Brain pericyte (primary cell): ENCODE measurements at regions not wholly inside any gene's neighbourhood (a gene's known extent, or its start where the extent isn't known, plus 50 kb on each side); places are given as distances from the start of the nearest gene placed in this dataset.
"Not testable (repeated sequence)": the region's sequence is repeated elsewhere in the genome, so short reads cannot be mapped to it uniquely, and the experiment has no call there.

ENCODE experiments used
- DNase-seq: peaks from one replicate; pipeline ENCODE4 v3.0.0-alpha.2; 2012; ENCODE audit warnings: low read depth, low spot score

DNA sequence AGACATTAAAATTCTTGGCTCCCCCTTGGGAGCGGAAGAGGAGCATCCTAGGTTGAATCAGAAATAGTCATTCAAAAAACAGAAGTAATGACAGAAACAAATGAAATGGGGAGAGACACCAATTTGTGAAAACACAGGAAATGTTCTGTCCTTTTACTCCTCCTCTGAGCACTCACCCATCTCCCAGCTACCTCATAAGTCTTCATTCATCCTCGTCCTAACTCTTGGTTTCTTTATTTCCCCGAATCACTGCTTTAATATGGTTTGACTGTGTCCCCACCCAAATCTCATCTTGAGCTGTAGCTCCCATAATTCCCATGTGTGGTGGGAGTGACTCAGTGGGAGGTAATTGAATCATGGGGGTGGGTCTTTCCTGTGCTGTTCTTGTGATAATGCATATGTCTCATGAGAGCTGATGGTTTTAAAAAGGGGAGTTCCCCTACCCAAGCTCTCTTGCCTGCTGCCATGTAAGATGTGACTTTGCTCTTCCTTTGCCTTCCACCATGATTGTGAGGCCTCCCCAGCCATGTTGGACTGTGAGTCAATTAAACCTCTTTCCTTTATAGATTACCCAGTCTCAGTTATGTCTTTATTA lies 579.7 kb upstream of the CBLB start:
- DNase-seq = not testable (repeated sequence)

DNA sequence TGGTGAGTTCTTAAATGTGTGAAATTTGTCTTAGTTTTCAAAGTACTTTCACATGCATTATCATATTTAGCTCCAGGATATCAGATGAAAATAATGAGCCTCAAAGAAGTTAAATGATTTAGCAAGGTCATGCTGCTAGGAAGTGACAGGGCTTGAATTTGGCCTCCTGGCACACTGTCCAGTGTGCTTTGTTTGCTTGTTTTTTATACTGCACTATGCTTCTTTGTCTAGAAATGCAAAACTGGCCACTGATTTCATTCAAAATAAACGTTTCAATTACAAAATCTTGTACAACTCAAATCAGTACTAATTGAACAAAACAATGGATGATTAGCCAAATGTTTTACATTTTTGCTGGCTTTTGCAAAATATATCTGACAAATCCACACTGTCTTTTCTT lies 583.3 kb upstream of the CBLB start:
- DNase-seq = no peak

DNA sequence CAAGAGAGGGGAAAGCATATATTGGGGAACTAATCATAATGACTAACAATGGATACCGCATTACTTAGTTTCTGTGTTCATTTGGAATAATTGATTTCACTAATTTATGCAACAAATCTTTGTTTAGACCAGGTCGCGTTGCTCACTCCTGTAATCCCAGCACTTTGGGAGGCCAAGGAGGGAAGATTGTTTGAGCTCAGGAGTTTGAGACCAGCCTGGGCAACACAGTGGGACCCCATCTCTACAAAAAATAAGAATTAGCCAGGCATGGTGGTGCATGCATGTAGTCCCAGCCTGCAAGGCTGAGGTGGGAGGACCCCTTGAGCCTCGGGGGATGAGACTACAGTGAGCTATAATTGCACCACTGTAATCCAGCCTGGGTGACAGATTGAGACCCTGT lies 585.7 kb upstream of the CBLB start:
- no peak for DNase-seq

DNA sequence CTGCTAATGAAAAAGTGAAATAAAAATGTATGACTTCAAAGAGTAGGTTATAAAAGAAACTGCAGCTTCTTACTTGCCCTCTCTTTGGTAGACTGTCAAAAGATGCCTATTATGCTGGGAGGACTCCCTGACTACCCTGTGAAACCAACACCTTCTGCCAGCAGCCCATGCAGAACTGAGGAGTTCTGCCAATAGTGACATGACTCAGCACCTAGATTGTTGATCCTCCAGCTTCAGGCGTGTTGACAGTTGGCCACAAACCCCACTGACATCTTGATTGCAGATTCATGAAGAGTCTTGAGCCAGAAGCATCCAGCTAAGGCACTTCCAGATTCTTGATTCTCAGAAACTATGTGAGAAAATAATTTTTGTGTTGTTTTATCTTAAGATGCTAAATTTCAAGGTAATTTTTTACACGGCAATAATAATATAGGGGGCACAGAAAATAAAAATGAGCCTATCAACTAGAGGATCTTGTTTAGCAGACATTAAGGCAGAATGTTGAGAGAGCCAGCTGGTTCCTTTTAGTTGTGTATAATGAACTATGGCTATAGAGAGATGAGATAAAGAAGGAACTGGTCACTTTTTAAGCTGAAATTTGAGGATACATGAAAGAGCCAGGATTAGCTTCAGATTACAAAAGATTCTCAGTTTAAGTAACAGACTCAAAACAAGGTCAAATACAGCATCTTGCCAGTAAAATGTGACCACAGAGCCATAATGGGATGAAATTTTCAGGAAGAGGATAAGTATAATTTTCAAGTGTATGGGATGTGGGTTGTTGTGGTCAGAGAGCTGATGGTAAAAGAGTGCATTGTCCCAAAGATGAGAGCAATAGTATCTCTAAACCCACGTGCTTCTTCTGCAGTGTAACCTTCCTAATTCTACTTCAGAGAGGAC lies 588.7 kb upstream of the CBLB start:
- DNase-seq = peak; percentile 46

DNA sequence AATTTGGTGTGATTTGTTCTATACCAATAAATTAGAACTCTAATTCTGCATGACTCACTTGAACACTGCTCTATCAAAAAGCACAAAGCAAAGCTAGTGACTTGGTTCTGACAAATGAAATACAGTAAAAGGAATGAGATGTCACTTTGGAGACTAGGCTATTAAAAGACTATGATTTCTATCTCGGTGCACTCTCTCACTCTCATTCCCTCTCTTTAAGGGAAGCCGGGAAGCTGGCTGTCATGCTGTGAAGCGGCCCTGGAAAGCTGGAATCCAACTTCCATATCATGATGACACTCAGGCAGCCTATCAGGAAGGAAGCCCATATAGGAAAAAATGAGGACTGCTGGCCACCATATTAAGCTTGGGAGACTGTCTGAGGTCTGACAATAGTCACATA lies 590.1 kb upstream of the CBLB start:
- DNase-seq = no peak

DNA sequence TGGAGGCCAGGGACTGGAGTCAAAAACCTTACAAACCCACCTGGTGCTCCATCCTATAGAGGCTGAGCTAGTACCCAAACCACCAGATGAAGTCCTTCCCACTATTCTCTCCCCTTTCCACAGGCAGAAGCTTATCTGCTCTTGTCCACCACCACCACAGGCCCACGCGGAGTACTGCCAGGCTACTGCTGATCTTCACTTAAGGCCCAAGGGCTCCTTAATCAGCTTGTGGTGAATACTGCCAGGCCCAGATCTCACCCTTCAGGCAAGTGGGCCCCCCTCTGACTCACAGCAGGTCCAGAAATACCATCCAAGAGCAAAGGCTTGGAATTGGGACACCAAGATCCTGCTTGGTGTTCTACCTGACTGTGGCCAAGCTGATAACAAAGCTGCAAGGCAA lies 598.1 kb upstream of the CBLB start:
- DNase-seq = no peak

DNA sequence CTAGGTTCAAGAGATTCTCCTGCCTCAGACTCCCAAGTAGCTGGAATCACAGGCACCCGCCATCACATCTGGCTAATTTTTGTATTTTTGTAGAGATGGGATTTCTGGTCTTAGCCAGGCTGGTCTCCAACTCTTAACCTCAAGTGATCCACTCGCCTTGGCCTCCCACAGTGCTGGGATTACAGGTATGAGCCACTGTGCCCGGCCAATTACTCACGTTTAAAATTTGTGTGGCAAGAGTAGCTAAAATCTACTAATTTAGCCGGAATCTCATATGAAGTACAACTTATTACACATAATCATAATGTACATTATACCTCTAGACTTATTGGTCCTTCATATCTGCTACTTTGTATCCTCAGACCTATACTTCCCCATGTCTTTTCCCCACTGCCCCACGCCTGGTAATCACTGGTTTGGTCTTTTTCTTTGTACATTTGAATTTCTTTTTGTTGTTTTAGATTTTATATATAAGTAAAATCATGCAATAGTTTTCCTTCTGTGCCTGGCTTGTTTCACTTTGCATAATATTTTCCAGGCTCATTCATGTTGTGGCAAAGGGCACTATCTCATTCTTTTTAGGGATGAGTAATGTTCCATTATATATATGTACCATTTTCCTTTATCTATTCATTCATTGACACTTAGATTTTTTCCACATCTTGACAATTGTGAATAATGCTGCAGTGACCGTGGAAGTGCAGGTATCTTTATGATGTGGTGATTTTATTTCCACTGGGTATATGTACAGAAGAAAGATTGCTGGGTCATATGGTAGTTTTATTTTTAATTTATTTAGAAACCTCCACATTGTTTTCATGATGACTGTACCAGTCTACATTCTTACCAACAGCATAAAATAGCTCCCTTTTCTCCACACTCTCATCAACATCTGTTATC lies 605.0 kb upstream of the CBLB start:
- no peak for DNase-seq

DNA sequence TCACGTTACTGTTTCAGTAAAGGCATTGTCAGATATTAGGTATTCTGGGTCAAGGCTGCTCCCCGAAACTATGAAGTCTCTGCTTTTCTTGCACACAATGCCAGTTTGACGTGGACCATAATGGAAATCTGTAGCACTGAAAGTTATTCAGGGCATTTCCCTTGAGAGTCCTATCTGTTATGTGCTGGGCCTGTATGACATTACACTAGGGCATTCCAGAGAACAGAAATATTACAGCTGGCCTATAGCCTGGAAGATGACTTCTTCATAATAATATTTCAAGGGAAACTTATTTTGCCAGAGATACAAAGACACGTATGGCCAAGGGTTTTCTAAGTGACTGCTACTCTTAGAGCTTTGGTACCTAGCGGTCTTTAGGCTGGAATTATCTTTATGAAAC lies 613.6 kb upstream of the CBLB start:
- DNase-seq = no peak

DNA sequence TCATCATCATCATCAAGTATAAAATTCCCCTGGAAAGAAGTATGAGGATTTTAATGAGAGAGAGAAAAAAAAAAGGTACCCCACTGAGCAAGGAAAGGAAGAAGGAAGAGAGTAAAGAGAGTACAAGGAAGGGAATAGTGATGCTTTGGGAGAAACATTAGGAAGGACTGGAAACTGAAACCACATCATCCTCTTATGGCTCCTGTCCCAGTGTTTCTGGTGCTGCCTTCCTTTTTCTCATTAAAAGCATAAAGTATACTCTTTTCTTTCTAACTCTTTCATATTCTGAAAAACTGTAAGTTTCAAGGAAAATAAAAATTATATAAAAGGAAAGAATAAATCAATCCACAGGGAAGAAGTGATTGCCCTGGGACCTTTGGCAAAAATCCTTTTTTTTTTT lies 616.4 kb upstream of the CBLB start:
- DNase-seq = no peak

DNA sequence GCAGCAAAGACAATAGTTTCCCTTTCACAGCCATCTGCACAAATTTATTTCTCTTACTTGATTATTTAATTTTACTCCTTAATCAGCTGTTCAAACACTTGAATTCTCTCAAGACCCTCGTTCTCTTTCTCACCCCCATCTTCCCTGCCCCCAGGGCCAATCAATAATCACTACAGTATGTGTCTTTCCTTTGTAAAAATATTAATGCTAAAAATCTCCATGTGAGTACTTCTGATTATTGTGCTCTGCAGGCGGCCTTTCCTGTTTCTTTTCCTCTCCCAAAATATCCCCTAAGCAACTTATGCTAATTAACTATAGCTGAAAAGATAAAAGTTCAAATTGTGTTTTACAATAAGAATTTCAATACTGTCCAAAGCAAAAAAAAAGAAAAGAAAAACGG lies 617.0 kb upstream of the CBLB start:
- no peak for DNase-seq

DNA sequence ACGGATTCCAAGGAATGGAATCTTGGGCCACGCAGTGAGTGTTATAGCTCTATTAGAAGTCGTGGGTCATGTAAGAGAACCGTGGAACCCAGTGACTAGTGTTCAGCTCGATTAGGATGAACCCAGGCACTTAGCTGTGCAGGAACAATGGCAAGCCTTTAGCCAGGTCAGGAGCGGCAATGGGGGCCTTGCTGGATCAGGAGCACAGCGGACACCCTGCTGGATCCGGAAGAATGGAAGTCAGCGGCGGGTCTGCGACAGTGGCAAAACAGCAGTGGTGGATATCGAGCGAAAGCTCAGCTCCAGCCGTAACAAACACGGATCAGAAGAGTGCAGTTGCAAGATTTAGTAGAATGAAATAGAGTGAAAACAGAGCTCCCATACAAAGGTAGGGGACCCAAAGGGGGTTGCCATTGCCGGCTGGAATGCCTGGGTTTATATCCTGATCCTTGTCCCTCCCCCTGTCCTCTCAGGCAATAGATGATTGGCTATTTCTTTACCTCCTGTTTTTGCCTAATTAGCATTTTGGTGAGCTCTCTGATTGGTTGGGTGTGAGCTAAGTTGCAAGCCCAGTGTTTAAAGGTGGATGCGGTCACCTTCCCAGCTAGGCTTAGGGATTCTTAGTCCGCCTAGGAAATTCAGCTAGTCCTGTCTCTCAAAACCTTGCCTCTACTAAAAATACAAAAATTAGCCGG lies 618.3 kb upstream of the CBLB start:
- not testable (repeated sequence) for DNase-seq

DNA sequence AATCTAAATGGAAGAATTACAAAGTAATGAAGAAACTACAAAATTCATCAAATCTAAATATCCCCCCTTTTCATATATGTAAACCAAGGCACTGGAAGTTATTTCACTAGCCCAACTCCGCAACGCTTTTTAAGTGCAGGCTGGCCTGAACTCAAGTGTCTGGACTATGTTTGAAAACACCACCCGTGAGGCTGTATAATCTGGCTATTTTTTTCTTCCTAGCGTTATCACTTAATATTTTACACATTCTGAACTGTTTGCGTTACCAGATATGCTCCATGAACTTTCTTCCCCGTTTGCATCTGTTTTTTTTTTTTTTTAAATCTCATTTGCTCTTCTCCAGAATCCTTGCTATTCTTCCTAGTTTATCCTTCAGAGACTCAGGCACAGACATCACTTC lies 619.5 kb upstream of the CBLB start:
- no peak for DNase-seq

DNA sequence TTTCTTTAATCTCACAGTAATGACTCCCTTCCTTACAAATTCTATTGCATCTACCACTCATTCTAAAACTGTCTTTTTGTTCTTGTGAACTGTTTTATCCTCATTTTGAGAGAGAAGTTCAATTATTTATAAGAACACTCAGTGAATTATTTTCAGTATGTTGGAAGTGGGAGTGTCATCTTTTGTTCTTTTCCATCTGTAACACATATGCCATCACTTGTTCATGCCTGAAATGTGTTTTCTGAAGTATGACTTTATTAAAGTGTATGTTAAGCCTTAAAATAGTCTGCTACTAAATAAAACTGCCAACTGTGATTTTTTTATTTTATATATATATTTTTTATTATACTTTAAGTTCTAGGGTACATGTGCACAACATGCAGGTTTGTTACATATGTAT lies 623.0 kb upstream of the CBLB start:
- DNase-seq = no peak

DNA sequence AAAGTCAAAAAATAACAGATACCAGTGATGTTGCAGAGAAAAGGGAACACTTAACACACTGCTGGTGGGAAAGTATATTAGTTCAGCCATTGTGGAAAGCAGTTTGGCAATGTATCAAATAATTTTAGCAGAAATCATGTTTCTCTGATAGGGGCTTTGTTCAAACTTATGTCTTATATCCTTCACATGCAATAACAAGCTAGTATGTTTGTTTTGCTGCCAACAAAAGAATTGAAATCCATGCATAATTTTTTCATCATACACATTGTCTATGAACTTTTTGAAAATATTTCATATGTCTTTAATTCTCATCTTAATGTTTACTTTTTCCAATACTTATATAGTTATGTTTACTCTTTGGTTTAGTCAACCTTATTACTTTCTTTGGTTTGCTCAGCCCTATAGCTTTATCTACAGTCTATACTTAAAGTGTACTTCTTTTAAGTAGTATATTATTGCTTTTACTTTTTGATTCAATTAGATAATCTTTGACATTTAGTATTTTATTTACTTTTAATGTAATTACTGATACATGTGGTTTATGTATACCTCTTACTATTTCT lies 639.6 kb upstream of the CBLB start:
- DNase-seq = no peak

DNA sequence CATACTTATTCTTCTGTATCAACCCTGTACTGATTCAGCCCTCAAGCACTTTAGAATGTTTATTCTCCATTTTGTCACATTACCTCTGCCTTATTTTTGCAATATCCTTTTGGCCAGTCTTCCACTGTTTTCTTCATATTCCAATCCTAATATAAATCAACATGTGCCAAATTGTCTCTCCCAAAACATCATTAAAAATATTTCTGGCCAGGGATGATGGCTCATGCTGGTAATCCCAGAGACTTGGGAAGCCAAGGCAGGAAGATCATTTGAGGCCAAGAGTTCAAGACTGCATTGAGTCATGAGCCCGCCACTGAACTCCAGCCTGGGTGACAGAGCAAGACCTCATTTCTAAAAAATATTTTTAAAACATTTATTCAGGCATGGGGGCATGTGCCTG lies 641.4 kb upstream of the CBLB start:
- DNase-seq = no peak

DNA sequence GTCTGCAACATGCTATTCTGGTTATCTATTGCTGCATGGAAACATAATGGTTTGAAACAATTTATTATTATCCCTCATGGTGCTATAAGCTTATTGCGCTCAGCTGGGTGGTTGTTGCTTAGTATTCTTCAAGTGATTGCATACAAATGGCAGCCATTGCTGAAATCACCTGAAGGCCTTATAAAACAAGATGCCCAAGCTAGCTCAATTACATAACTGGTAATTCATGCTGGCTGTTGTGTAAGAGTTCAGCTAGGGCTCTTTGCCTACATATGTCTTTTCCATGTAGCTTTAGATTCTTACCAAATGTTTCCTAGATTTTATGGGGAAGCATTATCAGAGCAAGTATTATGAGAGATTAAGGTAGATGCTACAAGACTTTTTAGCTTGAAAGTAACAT lies 644.0 kb upstream of the CBLB start:
- DNase-seq = no peak

DNA sequence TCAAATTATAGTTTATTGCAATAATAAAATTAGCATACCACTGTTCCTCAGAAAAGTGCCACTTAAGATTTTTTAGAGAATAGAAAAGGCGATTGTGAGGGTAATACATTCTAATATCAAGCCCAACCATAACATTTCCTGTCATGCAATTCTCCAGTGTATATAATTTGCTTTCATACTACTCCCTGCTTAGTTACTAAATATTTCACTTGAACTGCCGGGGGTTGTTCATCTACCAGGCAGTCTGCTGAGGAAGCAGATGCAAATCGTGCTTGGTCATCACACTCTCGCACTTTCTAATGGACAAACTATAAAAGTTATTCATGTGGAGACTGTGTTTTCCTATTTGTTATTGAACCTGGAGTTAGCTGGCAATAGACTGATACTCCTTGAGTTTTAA lies 645.6 kb upstream of the CBLB start:
- DNase-seq = peak; percentile 15

DNA sequence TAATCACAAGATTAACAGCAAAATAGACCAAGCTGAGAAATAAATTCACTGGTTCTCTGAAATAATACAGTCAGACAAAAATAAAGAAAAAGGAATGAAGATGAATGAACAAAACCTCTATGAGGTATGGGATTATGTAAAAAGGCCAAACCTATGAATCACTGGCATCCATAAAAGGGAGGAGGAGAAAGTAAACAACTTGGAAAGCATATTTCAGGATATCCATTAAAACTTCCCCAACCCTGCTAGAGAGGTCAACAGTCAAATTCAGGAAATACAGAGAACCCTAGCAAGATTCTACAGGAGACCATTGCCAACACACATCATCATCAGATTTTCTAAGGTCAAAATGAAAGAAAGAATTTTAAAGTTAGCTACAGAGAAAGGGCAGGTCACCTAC lies 649.7 kb upstream of the CBLB start:
- no peak for DNase-seq

DNA sequence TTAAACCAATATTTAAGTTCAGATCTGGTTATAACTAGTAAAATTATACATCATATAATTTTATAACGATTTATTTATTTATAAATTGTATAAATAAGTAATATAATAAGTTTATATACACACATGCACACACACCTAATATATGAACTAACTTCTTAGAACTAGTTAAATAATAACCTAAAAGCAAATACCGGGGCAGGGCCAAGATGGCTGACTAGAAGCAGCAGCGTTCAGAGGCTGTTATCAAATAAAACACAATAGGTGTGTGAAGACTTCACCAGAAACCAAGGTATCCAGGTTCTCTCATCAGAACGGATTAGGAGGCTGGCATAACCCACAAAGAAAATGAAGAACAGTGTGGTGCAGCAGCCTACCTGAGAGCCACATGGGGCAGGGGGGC lies 653.6 kb upstream of the CBLB start:
- no peak for DNase-seq

DNA sequence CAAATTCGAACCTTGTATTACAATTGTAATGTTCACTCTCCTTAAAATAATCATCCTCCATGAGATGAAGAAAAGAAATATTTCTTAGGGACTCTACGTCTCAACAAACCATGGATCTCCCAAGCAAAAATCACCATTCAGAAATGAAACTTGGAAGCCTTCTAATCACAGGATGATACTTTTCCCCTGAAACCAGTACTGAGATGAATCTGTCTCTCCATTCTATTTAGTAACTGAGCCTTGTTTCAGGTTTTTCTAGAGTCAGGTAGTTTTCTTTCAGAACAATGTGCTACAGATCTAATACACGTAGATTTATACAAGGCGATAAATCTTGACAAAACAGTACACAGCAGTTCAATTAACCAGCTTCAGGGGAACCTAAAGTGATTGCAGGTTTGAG lies 660.1 kb upstream of the CBLB start:
- no peak for DNase-seq

DNA sequence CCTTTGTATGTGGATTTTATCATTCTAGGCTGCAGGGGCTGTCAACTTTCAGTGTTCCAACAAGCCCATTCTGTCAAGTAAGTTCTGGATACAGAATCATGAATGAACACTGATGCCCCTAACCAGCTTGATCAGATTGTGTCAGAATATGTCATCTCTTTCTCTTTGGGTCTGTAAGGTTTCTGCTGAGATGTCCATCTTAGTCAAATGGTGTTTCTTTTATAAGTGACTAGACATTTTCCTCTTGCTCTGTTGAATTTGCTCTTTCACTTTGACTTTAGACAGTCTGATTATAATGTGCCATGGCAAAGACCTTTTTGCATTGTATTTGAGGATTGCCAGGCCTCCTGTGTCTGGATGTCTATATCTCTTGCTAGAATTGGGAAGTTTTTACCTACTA lies 660.9 kb upstream of the CBLB start:
- DNase-seq = no peak

DNA sequence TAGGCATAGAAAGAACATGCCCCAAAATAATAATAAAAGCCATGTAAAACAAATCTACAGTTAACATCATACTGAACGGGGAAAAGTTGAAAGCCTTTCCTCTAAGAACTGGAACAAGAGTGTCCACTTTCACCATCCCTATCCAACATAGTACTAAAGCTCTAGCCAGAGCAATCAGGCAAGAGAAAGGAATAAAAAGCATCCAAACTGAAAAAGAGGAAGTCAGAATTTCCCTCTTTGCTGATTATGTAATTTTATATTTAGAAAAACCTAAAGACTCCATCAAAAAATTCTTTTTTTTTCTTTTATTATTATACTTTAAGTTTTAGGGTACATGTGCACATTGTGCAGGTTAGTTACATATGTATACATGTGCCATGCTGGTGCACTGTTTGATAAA lies 661.6 kb upstream of the CBLB start:
- no peak for DNase-seq
